ENCODE measurements at regions not wholly inside any gene's neighbourhood (a gene's known extent, or its start where the extent isn't known, plus 50 kb on each side); places are given as distances from the start of the nearest gene placed in this dataset.

GRCh38 chr10:81135851-81136250 is 598.1 kb downstream of the SH2D4B start:
- TF ChIP-seq CTCF (IDR thresholded peaks at IDR 0.05; ENCODE audit: low read length, missing control alignments), result no peak
- no peak overlapping the region for H3K4me3 ChIP-seq (replicated peaks; ENCODE audit: low read depth, low read length)
- DNase-seq (ENCODE audit: low read depth), result no peak

GRCh38 chr10:81136261-81136660 is 598.6 kb downstream of the SH2D4B start:
- H3K4me3 ChIP-seq (replicated peaks; ENCODE audit: low read depth, low read length), result no peak overlapping the region
- TF ChIP-seq CTCF (IDR thresholded peaks at IDR 0.05; ENCODE audit: low read length, missing control alignments), result no peak
- DNase-seq (ENCODE audit: low read depth), result no peak

- no peak for DNase-seq (ENCODE audit: low read depth)
- H3K4me3 ChIP-seq (replicated peaks; ENCODE audit: low read depth, low read length), result no peak overlapping the region
- no peak for TF ChIP-seq CTCF (IDR thresholded peaks at IDR 0.05; ENCODE audit: low read length, missing control alignments)
Measured at GRCh38 chr10:81145975-81146374, 608.3 kb downstream of the SH2D4B start.

- H3K4me3 ChIP-seq (replicated peaks; ENCODE audit: low read depth, low read length), result no peak overlapping the region
- DNase-seq (ENCODE audit: low read depth), result no peak
- TF ChIP-seq CTCF (IDR thresholded peaks at IDR 0.05; ENCODE audit: low read length, missing control alignments), result no peak
Measured at GRCh38 chr10:81146436-81146835, 608.7 kb downstream of the SH2D4B start.

- DNase-seq (ENCODE audit: low read depth), result no peak
- no peak overlapping the region for H3K4me3 ChIP-seq (replicated peaks; ENCODE audit: low read depth, low read length)
- no peak for TF ChIP-seq CTCF (IDR thresholded peaks at IDR 0.05; ENCODE audit: low read length, missing control alignments)
Measured at GRCh38 chr10:81152656-81153055, 615.0 kb downstream of the SH2D4B start.

GRCh38 chr10:81157681-81158080 is 620.0 kb downstream of the SH2D4B start:
- TF ChIP-seq CTCF (IDR thresholded peaks at IDR 0.05; ENCODE audit: low read length, missing control alignments), result no peak
- H3K4me3 ChIP-seq (replicated peaks; ENCODE audit: low read depth, low read length), result no peak overlapping the region
- no peak for DNase-seq (ENCODE audit: low read depth)

GRCh38 chr10:81177651-81178244 is 640.0 kb downstream of the SH2D4B start:
- DNase-seq (ENCODE audit: low read depth), result no peak
- no peak overlapping the region for H3K4me3 ChIP-seq (replicated peaks; ENCODE audit: low read depth, low read length)
- TF ChIP-seq CTCF (IDR thresholded peaks at IDR 0.05; ENCODE audit: low read length, missing control alignments), result no peak
